Uterus (tissue), 2 donors: ENCODE measurements at regions not wholly inside any gene's neighbourhood (a gene's known extent, or its start where the extent isn't known, plus 50 kb on each side); places are given as distances from the start of the nearest gene placed in this dataset.

Experiments used
- POLR2A ChIP-seq, 2 donors: fragments of 450-650 bp; IDR thresholded peaks; one replicate each; pipeline ENCODE4 v1.6.1; 2016; ENCODE audit warnings: antibody characterized with exemption in 2 of 2, mild to moderate bottlenecking in 1 of 2, moderate library complexity in 1 of 2
- TF ChIP-seq, protein P1 (sequence below), 4 experiments: fragments of 200-600 bp in 2 of 4; fragments of 450-650 bp in 2 of 4; sonication (generic) in 2 of 4; IDR thresholded peaks; one replicate each; pipeline ENCODE4 v1.5.1; 2016 to 2019; ENCODE audit warnings: antibody characterized with exemption in 4 of 4, mild to moderate bottlenecking in 2 of 4, moderate library complexity in 1 of 4

DNA sequence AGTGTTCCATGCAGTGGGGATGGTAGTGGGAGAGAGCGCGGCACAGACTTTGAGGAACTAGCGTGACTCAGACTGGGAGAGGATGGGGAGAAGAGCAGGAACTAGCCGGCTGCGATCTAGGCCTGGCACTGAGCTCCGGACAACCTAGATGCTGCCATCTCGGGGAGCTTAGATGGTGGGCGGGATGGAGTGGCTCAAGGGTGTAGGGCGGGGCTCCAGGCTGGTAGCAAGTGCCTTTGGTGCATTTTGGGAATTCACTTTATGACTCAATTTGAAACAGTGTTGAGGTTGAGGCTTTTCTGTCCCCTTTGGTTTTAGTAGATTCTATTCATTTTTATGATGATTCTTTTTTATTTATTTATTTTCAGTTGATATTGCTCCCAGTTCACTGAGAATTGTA is 185.3 kb upstream of the GPR26 start:
- TF ChIP-seq, protein P1, sequence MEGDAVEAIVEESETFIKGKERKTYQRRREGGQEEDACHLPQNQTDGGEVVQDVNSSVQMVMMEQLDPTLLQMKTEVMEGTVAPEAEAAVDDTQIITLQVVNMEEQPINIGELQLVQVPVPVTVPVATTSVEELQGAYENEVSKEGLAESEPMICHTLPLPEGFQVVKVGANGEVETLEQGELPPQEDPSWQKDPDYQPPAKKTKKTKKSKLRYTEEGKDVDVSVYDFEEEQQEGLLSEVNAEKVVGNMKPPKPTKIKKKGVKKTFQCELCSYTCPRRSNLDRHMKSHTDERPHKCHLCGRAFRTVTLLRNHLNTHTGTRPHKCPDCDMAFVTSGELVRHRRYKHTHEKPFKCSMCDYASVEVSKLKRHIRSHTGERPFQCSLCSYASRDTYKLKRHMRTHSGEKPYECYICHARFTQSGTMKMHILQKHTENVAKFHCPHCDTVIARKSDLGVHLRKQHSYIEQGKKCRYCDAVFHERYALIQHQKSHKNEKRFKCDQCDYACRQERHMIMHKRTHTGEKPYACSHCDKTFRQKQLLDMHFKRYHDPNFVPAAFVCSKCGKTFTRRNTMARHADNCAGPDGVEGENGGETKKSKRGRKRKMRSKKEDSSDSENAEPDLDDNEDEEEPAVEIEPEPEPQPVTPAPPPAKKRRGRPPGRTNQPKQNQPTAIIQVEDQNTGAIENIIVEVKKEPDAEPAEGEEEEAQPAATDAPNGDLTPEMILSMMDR (IDR thresholded peaks at IDR 0.05): no peak
- TF ChIP-seq POLR2A (IDR thresholded peaks at IDR 0.05): no peak
